ENCODE measurements at regions not wholly inside any gene's neighbourhood (a gene's known extent, or its start where the extent isn't known, plus 50 kb on each side); places are given as distances from the start of the nearest gene placed in this dataset.
"Not testable (repeated sequence)": the region's sequence is repeated elsewhere in the genome, so short reads cannot be mapped to it uniquely, and the experiment has no call there.

GRCh38 chr9:81062995-81063394, 626.4 kb downstream of the TLE1 start:
- DNase-seq: not testable (repeated sequence)

DNA sequence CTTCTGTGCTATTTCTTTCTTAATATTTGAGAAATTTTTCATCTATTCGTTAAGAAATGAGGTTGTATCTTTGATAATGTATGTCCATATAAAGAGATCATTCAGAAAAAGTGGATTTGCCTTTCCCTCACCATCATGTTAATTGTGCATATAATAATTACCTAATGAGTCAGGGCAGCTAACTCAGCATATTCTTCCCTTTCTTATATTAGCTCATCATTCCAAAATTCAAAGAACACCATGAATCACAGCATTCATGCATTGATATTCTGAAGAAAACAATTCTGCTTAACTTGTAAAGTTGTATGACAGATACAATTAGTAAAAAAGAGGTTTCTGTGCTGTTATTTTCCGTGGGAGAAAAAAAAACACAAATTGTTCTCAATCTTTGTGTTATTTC, 630.6 kb downstream of the TLE1 start:
- no peak for DNase-seq

- DNase-seq: no peak
These were observed 635.9 kb downstream of the TLE1 start for GRCh38 chr9:81053298-81054025.

- DNase-seq: no peak
These were observed 636.5 kb downstream of the TLE1 start for GRCh38 chr9:81052846-81053245.

DNA sequence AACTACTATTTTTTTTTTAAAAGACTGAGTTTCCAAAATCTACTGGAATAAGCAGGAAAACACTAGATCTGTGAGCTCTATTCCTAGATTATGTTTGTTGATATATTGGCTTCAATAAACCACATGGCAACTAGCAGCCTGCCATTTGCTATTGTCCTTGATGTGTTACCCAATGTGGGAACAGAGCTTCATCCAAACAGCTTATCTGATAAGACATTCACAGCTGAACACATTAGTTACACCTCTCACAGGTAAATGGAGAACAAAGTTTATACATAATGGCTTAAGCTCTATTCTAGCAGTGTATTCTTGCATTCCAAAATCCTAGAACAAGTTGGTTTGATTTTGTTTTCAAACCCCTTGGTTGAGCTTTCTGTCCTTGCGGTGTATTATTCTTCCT, 642.1 kb downstream of the TLE1 start:
- no peak for DNase-seq

GRCh38 chr9:81045658-81046057, 643.7 kb downstream of the TLE1 start:
- no peak for DNase-seq

DNA sequence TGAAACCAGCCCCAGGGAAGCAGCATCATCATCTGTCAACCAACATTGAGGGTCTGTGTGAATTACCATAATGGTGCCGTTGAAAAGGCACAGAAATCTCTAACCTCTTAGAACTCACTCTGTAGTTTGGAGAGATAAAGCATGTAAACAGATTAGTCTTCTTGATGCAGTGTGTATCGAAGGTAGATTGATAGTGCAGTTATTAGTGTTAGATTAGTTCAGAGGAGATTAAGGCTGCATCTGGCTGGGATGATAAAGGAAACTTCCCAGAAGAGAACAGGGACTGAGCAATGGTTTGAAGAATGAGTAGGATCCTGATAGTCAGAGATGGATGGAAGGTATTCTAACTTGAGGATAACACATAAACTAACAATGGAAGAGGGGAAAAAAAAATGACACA, 651.5 kb downstream of the TLE1 start:
- DNase-seq: no peak

- no peak for DNase-seq
These were observed 653.7 kb downstream of the TLE1 start for GRCh38 chr9:81035601-81036000.

DNA sequence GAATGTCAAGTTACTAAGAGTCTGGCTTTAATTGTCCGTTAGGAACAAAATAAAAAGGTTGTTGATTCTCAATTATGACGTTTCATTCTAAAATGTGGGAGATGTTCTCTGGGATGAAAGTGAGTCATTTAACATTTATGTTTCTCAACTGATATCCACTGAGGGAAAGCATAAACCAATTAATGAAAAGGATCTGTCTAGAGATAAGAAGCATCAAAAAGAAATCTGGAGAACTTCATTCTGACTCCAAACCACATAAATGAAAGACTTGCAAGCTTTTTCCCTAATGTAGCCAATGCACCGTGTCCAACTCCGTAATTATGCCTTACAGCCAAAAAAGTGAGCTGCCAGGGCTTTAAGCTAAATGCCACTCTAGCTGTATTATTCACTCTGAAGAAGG, 654.2 kb downstream of the TLE1 start:
- DNase-seq: no peak

GRCh38 chr9:81032831-81033230, 656.5 kb downstream of the TLE1 start:
- no peak for DNase-seq

DNA sequence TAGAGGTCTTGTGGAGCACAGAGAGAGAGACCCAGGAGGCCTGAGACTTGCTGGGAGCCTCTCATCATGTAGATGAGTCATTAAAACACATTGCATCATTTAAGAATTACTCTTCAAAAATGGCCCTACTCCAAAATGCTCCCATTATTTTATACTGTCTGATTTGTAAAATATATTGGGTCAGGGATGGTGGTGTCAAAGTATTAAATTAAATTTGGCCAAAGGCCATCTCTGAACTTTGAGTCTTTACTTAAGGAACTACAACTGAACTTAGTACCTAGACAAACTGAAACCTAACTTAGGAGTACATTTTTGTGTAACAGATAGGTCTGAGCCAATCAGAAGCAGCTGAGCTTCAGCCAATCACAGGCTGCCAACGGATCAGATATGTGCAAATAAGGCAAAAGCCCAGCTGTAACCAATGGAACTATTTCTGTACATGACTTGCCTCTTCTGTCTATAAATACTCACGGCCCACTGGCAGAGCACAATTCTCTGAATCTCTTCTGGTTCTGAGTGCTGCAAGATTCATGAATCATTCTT, 657.2 kb downstream of the TLE1 start:
- no peak for DNase-seq

GRCh38 chr9:81031422-81032029, 657.8 kb downstream of the TLE1 start:
- DNase-seq: no peak

DNA sequence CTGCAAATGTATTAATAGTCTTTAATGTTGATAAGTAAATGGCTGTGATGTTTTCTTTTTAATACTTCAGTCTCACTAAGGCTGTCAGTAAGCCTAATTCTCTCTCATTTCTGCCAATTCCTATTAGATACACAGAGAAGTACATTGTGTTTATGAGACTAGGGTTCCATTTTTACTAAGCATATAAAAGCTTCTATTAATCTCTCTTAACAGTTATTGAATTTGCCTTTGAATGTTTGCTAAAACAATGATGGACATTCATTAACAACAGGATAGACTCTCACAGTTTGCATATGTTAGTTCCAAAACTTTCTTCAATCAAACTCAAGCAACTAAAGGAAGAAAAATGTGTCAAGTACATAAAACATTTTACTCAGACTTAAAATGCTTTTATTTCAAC, 659.3 kb downstream of the TLE1 start:
- no peak for DNase-seq

DNA sequence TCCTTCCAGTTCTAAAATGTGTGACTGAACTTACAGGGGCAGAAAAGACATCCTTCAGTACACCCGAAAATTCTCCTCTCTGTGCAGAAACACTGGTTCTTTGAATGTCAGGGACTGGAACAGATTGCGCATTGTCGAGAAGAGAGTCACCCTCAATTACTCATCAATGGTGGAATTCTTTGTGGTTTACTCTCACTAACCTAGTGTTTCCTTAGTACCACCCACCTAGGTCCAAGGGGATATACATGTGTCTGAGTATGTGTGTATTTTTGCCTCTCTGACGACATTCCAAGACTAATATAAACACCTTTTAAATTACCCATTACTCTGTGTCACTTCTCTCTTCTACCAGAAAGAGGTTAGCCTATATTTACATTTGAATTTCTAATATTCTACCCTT, 660.8 kb downstream of the TLE1 start:
- DNase-seq: no peak

DNA sequence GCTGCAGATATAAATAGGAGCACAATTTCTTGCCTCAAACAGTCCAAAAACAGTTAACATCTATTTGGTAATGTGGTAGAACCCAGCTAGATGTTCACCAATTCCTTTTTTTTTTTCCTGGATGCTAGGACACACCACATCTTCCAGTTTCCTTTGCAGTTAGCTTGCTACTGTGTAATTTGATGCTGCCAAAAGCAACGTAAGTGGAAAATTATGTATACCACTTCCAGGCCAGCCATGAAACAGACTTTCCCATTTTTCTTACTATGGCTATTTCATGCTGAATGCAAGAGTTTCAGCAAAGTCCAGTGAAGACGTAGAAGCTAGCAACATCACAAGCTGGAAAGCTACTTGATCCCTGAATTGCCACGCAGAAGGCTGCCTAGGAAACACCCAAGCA, 667.2 kb downstream of the TLE1 start:
- DNase-seq: no peak

DNA sequence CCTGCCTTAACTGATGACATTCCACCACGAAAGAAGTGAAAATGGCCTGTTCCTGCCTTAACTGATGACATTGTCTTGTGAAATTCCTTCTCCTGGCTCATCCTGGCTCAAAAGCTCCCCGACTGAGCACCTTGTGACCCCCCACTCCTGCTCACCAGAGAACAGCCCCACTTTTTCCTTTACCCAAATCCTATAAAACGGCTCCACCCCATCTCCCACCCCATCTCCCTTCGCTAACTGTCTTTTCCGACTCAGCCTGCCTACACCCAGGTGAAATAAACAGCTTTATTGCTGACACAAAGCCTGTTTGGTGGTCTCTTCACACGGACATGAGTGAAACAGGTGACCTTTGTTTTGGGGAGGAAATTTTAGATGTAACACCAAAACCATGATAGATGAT, 674.4 kb downstream of the TLE1 start:
- DNase-seq: not testable (repeated sequence)

DNA sequence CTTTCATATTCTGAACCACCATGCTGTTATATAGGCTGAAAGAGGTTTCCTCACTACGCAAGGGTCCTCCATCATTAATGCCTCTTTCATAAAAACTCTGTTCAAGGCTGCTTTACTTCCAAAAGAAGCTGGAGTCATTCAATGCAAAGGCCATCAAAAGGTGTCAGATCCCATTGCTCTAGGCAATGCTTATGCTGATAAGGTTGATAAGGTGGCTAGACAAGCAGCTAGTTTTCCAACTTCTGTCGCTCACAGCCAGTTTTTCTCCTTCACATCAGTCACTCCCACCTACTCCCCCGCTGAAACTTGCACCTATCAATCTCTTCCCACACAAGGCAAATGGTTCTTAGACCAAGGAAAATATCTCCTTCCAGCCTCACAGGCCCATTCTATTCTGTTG, 676.2 kb downstream of the TLE1 start:
- not testable (repeated sequence) for DNase-seq

DNA sequence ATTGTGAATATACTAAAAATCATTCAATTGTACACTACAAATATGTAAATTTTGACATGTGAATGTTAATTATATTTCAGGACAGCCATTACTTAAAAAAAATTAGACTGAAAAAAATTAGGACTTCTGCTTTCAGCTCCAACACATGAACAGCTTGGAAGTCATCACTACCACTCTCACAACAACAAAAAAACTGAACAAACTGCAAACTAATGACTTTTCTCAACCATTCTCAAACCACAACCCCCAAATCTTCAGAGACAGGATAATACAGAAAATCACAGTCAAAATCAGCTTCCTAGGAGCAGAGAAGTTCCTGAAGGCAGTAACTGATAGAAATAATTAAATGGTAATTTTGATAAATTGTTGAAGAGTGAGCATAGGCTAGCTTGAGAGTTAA, 686.4 kb downstream of the TLE1 start:
- DNase-seq: no peak

GRCh38 chr9:81002242-81002641, 687.1 kb downstream of the TLE1 start:
- no peak for DNase-seq

GRCh38 chr9:80995759-80996158, 693.6 kb downstream of the TLE1 start:
- DNase-seq: no peak

DNA sequence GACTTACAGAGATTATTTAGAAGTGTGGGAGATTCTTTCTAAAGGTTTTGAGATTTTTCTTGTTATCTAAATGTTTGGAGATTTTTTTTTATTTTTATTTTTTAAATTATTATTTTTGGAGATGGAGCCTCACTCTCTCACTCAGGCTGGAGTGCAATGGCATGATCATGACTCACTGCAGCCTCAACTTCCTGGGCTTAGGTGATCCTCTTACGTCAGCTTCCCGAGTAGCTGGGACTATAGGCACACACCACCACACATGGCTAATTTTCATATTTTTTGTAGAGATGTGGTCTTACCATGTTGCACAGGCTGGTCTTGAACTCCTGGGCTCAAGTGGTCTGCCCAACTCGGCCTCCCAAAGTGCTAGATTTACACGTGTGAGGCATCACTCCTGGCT, 694.5 kb downstream of the TLE1 start:
- DNase-seq: no peak

DNA sequence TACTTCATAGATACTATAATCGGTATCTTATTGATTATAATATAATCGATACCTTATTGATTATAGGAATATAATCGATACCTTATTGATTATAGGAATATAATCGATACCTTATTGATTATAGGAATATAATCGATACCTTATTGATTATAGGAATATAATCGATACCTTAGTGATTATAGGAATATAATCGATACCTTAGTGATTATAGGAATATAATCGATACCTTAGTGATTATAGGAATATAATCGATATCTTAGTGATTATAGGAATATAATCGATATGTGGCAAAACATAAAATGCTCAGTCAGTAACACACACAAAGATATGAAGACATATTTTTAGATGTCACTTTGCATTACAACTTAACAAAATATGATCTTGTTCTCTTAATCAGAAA, 703.8 kb downstream of the TLE1 start:
- DNase-seq: not testable (repeated sequence)

DNA sequence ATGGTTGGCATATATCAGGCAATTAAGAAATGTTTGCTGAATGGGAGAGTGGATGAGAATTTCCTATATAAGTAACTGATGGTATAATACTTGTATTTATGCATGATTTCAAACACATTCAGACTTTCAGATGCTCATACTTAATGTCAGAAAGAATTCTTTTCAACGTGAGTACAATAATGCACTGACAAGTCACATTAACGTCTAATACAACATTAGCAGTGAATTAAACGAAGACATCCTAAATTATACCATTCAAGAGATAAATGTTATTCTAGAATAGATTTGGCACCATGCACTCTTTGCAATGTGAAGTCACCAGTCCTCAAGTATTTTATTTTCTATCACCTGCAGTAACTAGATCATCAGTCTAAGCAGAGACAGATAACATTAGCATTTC, 712.9 kb downstream of the TLE1 start:
- no peak for DNase-seq

DNA sequence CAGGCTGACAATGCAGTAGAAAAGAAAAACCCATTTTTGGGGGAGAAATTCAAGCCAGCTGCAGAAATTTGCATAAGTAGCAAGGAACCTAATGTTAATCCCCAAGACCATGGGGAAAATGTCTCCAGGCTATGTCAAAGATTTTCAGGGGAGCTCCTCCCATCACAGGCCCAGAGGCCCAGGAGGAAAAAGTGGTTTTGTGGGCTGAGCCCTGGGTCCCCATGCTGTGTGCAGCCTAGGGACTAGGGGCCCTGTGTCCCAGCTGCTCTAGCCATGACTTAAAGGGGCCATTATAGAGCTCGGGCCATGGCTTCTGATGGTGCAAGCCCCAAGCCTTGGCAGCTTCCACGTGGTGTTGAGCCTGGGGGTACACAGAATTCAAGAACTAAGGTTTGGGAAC, 719.0 kb downstream of the TLE1 start:
- DNase-seq: not testable (repeated sequence)

DNA sequence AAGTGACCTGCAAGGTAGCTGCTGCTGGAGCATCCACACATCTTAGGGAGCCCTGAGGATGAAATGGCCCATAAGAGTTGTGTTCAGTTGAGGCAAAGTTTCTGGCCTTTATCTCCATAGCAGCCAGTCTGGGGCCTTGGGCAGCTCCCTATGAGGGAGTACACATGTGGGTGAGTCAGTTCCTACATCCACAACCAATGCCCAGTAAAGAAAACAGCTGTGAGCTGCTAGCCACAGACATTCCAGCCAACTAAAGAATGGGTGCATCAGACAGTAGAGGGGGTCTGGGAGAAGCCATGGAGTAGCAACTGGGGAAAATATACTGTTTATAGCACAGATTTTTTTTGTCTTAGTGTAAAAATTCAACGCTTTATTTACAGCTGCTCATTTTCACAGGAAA, 720.7 kb downstream of the TLE1 start:
- no peak for DNase-seq

Measured in hematopoietic multipotent progenitor cell treated with erythropoietin and hydrocortisone succinate and interleukin-3 and kit ligand, for 6 days (in vitro differentiated cells).